Neural progenitor cell (in vitro differentiated cells): ENCODE measurements at regions not wholly inside any gene's neighbourhood (a gene's known extent, or its start where the extent isn't known, plus 50 kb on each side); places are given as distances from the start of the nearest gene placed in this dataset.
"Not testable (repeated sequence)": the region's sequence is repeated elsewhere in the genome, so short reads cannot be mapped to it uniquely, and the experiment has no call there.

Experiments
- DNase-seq: peaks from one replicate; pipeline ENCODE4 v3.0.0-alpha.2; 2016; ENCODE audit warnings: low spot score
- H2AFZ ChIP-seq: fragments of 200-600 bp; sonication (generic); replicated peaks from 2 replicates; pipeline ENCODE4 v1.6.1; 2016; ENCODE audit warnings: antibody characterized with exemption
- H3F3A ChIP-seq: fragments of 200-600 bp; sonication (generic); 2 replicates; pipeline ENCODE4 v1.6.1; 2016; ENCODE audit warnings: antibody characterized with exemption, low read depth
- H3K27ac ChIP-seq: fragments of 200-600 bp; sonication (generic); 2 replicates; pipeline ENCODE4 v1.5.1; 2016; ENCODE audit warnings: mild to moderate bottlenecking
- H3K27me3 ChIP-seq: fragments of 200-600 bp; sonication (generic); 2 replicates; pipeline ENCODE4 v1.6.1; 2016; ENCODE audit warnings: mild to moderate bottlenecking, moderate library complexity
- H3K36me3 ChIP-seq: fragments of 200-600 bp; sonication (generic); 2 replicates; pipeline ENCODE4 v1.5.1; 2016
- H3K4me1 ChIP-seq: fragments of 200-600 bp; sonication (generic); 2 replicates; pipeline ENCODE4 v1.6.1; 2016; ENCODE audit warnings: mixed run types
- H3K4me2 ChIP-seq: fragments of 200-600 bp; sonication (generic); 2 replicates; pipeline ENCODE4 v1.6.1; 2016
- H3K4me3 ChIP-seq: fragments of 200-600 bp; sonication (generic); 2 replicates; pipeline ENCODE4 v1.5.1; 2016
- H3K79me2 ChIP-seq: fragments of 200-600 bp; sonication (generic); 2 replicates; pipeline ENCODE4 v1.6.1; 2016; ENCODE audit warnings: low read depth
- H3K9ac ChIP-seq: fragments of 200-600 bp; sonication (generic); 2 replicates; pipeline ENCODE4 v1.6.1; 2016
- H3K9me3 ChIP-seq: fragments of 200-600 bp; sonication (generic); 2 replicates; pipeline ENCODE4 v1.5.1; 2016; ENCODE audit warnings: low read depth
- H4K20me1 ChIP-seq: fragments of 200-600 bp; sonication (generic); 2 replicates; pipeline ENCODE4 v1.6.1; 2016; ENCODE audit warnings: low read depth
- H3K27ac Mint-ChIP-seq: 3 replicates; pipeline ENCODE4 v1.8.0; 2021; ENCODE audit warnings: mixed read lengths
- H3K27me3 Mint-ChIP-seq: 2 replicates; pipeline ENCODE4 v1.8.0; 2022; ENCODE audit warnings: low read depth, mild to moderate bottlenecking, inconsistent platforms, moderate library complexity, mixed read lengths; ENCODE audit not compliant: insufficient read depth
- H3K36me3 Mint-ChIP-seq: 3 replicates; pipeline ENCODE4 v1.8.0; 2021; ENCODE audit warnings: mixed read lengths
- H3K4me1 Mint-ChIP-seq: 3 replicates; pipeline ENCODE4 v1.8.0; 2021; ENCODE audit warnings: mixed read lengths
- H3K4me3 Mint-ChIP-seq: 3 replicates; pipeline ENCODE4 v1.8.0; 2021; ENCODE audit warnings: mild to moderate bottlenecking, moderate library complexity, mixed read lengths
- H3K9me3 Mint-ChIP-seq: 3 replicates; pipeline ENCODE4 v1.8.0; 2020; ENCODE audit warnings: mixed read lengths
- EZH2 ChIP-seq: fragments of 200-600 bp; sonication (generic); IDR thresholded peaks from 2 replicates; pipeline ENCODE4 v1.6.1; 2017; ENCODE audit warnings: antibody characterized with exemption, mild to moderate bottlenecking, moderate library complexity
- EZH2phosphoT487 ChIP-seq: fragments of 200-600 bp; sonication (generic); IDR thresholded peaks from 2 replicates; pipeline ENCODE4 v1.6.1; 2017; ENCODE audit warnings: antibody characterized with exemption
- TF ChIP-seq, protein P1 (sequence below): fragments of 200-600 bp; sonication (generic); IDR thresholded peaks from 2 replicates; pipeline ENCODE4 v1.5.1; 2017; ENCODE audit warnings: antibody characterized with exemption, mild to moderate bottlenecking

DNA sequence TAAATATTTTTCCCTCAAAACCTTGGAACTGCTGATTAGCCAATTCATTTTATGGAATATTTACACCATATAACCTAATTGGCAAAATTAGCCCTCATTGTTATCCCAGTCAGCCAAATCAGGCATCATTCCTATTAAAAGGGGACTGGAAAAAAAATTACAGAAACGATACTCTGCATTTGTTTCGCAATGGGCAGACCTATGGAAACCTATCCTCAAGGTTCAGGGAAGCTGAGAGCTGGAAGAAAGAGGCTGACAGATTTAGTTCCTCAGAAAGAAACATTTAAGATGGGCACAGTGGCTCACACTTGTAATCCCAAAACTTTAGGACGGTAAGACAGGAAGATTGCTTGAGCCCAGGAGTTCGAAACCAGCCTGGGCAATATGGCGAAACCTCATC, 85.6 kb upstream of the RPH3AL start:
- no peak for TF ChIP-seq EZH2phosphoT487
- TF ChIP-seq EZH2, result no peak
- TF ChIP-seq, protein P1, sequence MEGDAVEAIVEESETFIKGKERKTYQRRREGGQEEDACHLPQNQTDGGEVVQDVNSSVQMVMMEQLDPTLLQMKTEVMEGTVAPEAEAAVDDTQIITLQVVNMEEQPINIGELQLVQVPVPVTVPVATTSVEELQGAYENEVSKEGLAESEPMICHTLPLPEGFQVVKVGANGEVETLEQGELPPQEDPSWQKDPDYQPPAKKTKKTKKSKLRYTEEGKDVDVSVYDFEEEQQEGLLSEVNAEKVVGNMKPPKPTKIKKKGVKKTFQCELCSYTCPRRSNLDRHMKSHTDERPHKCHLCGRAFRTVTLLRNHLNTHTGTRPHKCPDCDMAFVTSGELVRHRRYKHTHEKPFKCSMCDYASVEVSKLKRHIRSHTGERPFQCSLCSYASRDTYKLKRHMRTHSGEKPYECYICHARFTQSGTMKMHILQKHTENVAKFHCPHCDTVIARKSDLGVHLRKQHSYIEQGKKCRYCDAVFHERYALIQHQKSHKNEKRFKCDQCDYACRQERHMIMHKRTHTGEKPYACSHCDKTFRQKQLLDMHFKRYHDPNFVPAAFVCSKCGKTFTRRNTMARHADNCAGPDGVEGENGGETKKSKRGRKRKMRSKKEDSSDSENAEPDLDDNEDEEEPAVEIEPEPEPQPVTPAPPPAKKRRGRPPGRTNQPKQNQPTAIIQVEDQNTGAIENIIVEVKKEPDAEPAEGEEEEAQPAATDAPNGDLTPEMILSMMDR, result no peak
- no peak overlapping the region for H3K27ac ChIP-seq
- Mint-ChIP-seq H3K4me3 (no peak overlapping the region), H3K36me3 (peaks cover 3% of the 10 kb centered on the region), H3K4me1 (no peaks in the 10 kb centered on the region), H3K9me3 (peaks cover 13% of the 10 kb centered on the region), H3K27me3 (peaks cover 2% of the 10 kb centered on the region), H3K27ac (no peak overlapping the region)
- H3K27me3 ChIP-seq, result no peaks in the 10 kb centered on the region
- no peaks in the 10 kb centered on the region for H3K79me2 ChIP-seq
- no peaks in the 10 kb centered on the region for H3F3A ChIP-seq
- H4K20me1 ChIP-seq, result no peaks in the 10 kb centered on the region
- H2AFZ ChIP-seq, result no peak overlapping the region
- H3K4me3 ChIP-seq, result no peak overlapping the region
- H3K4me2 ChIP-seq, result no peak overlapping the region
- no peak for DNase-seq
- H3K36me3 ChIP-seq, result no peaks in the 10 kb centered on the region
- H3K4me1 ChIP-seq, result no peaks in the 10 kb centered on the region
- no peak overlapping the region for H3K9ac ChIP-seq
- H3K9me3 ChIP-seq, result no peaks in the 10 kb centered on the region

DNA sequence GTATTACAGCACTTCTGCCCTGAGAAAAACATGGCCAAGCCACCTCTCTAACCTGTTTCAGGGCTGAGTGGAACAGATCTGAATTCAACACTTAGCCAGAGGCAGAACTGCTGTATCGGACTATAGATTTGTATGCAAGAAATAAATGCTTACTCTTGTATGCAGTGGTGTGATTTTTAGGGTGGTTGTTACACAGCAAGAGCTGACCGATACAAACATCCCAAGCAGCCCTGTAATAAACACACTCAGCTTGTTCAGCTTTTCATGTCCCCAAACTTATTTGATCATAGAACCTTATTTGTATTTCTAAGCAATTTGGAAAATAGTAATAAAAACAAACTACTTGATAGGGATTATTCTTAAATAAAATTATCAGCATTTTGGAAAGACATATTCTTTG, 84.9 kb upstream of the RPH3AL start:
- H3K4me3 ChIP-seq, result no peak overlapping the region
- DNase-seq, result no peak
- no peaks in the 10 kb centered on the region for H3K4me1 ChIP-seq
- H2AFZ ChIP-seq, result no peak overlapping the region
- Mint-ChIP-seq H3K4me3 (no peak overlapping the region), H3K27ac (no peak overlapping the region), H3K4me1 (no peaks in the 10 kb centered on the region), H3K27me3 (peaks cover 2% of the 10 kb centered on the region), H3K36me3 (peaks cover 3% of the 10 kb centered on the region), H3K9me3 (peaks cover 13% of the 10 kb centered on the region)
- H3K36me3 ChIP-seq, result no peaks in the 10 kb centered on the region
- no peaks in the 10 kb centered on the region for H3F3A ChIP-seq
- H3K9me3 ChIP-seq, result no peaks in the 10 kb centered on the region
- H3K79me2 ChIP-seq, result no peaks in the 10 kb centered on the region
- H3K27me3 ChIP-seq, result no peaks in the 10 kb centered on the region
- H3K9ac ChIP-seq, result no peak overlapping the region
- TF ChIP-seq, protein P1, result no peak
- no peak for TF ChIP-seq EZH2phosphoT487
- H3K27ac ChIP-seq, result no peak overlapping the region
- no peaks in the 10 kb centered on the region for H4K20me1 ChIP-seq
- no peak overlapping the region for H3K4me2 ChIP-seq

DNA sequence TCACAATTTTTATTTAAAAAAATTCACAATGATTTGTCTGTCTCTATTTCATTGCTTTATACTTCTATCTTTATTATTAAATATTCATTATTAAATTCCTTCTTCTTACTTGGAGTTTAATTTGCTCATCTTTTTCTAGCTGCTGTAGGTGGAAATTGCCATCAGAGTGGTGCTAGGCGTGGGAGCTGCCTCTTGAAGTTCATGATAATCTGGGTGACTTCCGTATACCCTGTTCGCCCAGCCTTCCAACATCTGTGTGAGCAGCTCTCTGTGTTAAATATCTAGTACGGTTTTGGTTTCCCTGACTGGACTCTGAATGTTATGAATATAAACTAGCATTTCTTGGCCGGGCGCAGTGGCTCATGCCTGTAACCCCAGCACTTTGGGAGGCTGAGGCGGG, 84.0 kb upstream of the RPH3AL start:
- no peak overlapping the region for H3K27ac ChIP-seq
- no peaks in the 10 kb centered on the region for H3F3A ChIP-seq
- H3K36me3 ChIP-seq, result no peaks in the 10 kb centered on the region
- no peaks in the 10 kb centered on the region for H4K20me1 ChIP-seq
- H3K4me2 ChIP-seq, result no peak overlapping the region
- no peaks in the 10 kb centered on the region for H3K27me3 ChIP-seq
- no peaks in the 10 kb centered on the region for H3K9me3 ChIP-seq
- no peaks in the 10 kb centered on the region for H3K4me1 ChIP-seq
- H3K36me3 Mint-ChIP-seq, result peaks cover 3% of the 10 kb centered on the region
- no peak overlapping the region for H3K27ac Mint-ChIP-seq
- no peak overlapping the region for H3K4me3 Mint-ChIP-seq
- peaks cover 2% of the 10 kb centered on the region for H3K27me3 Mint-ChIP-seq
- H3K4me3 ChIP-seq, result no peak overlapping the region
- TF ChIP-seq, protein P1, result no peak
- TF ChIP-seq EZH2, result no peak
- TF ChIP-seq EZH2phosphoT487, result no peak
- H3K4me1 Mint-ChIP-seq, result no peaks in the 10 kb centered on the region
- no peak overlapping the region for H2AFZ ChIP-seq
- H3K9ac ChIP-seq, result no peak overlapping the region
- no peaks in the 10 kb centered on the region for H3K79me2 ChIP-seq
- no peak for DNase-seq
- H3K9me3 Mint-ChIP-seq, result peaks cover 13% of the 10 kb centered on the region

DNA sequence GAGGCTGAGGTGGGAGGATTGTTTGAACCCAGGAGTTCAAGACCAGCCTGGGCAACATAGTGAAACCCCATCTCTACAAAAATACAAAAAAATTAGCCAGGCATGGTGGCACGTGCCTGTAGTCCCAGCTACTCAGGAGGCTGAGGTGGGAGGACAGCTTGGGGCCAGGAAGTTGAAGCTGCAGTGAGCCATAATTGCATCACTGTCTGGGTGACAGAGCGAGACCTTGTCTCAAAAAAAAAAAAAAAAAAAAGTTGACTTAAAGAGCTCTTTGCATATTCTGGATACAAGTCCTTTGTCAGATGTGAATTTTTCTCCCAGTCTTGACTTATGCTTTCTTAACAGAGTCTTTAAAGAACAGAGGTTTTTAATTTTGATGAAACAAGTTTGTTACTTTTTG, 79.9 kb upstream of the RPH3AL start:
- not testable (repeated sequence) for H3K27me3 ChIP-seq, H2AFZ ChIP-seq, H3K9ac ChIP-seq, H3K4me1 ChIP-seq, H3K36me3 ChIP-seq, H3K4me2 ChIP-seq, H3K27ac Mint-ChIP-seq, H3K4me3 ChIP-seq, H3K27ac ChIP-seq, DNase-seq, H3K36me3 Mint-ChIP-seq, H4K20me1 ChIP-seq, H3K4me3 Mint-ChIP-seq, H3K27me3 Mint-ChIP-seq, H3K4me1 Mint-ChIP-seq, H3K79me2 ChIP-seq
- H3K9me3 Mint-ChIP-seq, result peaks cover 19% of the 10 kb centered on the region
- H3F3A ChIP-seq, result peaks cover 12% of the 10 kb centered on the region
- H3K9me3 ChIP-seq, result peaks cover 11% of the 10 kb centered on the region
